Activated naive CD4-positive, alpha-beta T cell treated with Interleukin-2 at 50 U/mL for 16 hours (primary cell): ENCODE measurements at regions not wholly inside any gene's neighbourhood (a gene's known extent, or its start where the extent isn't known, plus 50 kb on each side); places are given as distances from the start of the nearest gene placed in this dataset.

Source experiments
- DNase-seq: peaks from one replicate; pipeline ENCODE4 v3.0.0-alpha.2; 2020

GRCh38 chr20:56841346-56841908 lies 212.3 kb downstream of the TFAP2C start:
- no peak for DNase-seq

GRCh38 chr20:56842056-56842455 lies 212.9 kb downstream of the TFAP2C start:
- DNase-seq = no peak

GRCh38 chr20:56843386-56843785 lies 214.3 kb downstream of the TFAP2C start:
- DNase-seq = no peak

- DNase-seq = no peak
Observed at GRCh38 chr20:56843817-56844216, 214.7 kb downstream of the TFAP2C start.

- no peak for DNase-seq
Observed at GRCh38 chr20:56845546-56846086, 216.5 kb downstream of the TFAP2C start.

GRCh38 chr20:56848561-56848960 lies 219.5 kb downstream of the TFAP2C start:
- DNase-seq = no peak

GRCh38 chr20:56851552-56851951 lies 222.4 kb downstream of the TFAP2C start:
- no peak for DNase-seq

GRCh38 chr20:56855708-56856107 lies 226.6 kb downstream of the TFAP2C start:
- no peak for DNase-seq

- DNase-seq = no peak
Observed at GRCh38 chr20:56857950-56858349, 228.8 kb downstream of the TFAP2C start.

GRCh38 chr20:56859039-56859800 lies 230.1 kb downstream of the TFAP2C start:
- no peak for DNase-seq

- DNase-seq = no peak
Observed at GRCh38 chr20:56859801-56860261, 230.7 kb downstream of the TFAP2C start.

- no peak for DNase-seq
Observed at GRCh38 chr20:56860413-56860812, 231.3 kb downstream of the TFAP2C start.

GRCh38 chr20:56861590-56861989 lies 232.5 kb downstream of the TFAP2C start:
- no peak for DNase-seq

- no peak for DNase-seq
Observed at GRCh38 chr20:56865055-56865454, 235.9 kb downstream of the TFAP2C start.

- DNase-seq = no peak
Observed at GRCh38 chr20:56867128-56867527, 238.0 kb downstream of the TFAP2C start.

- no peak for DNase-seq
Observed at GRCh38 chr20:56868746-56869145, 239.6 kb downstream of the TFAP2C start.

- no peak for DNase-seq
Observed at GRCh38 chr20:56870271-56870670, 241.2 kb downstream of the TFAP2C start.

- no peak for DNase-seq
Observed at GRCh38 chr20:56871691-56872090, 242.6 kb downstream of the TFAP2C start.

- no peak for DNase-seq
Observed at GRCh38 chr20:56872620-56873458, 243.7 kb downstream of the TFAP2C start.

- no peak for DNase-seq
Observed at GRCh38 chr20:56873836-56874235, 244.7 kb downstream of the TFAP2C start.

- no peak for DNase-seq
Observed at GRCh38 chr20:56875052-56875659, 246.1 kb downstream of the TFAP2C start.

- no peak for DNase-seq
Observed at GRCh38 chr20:56875803-56876202, 246.7 kb downstream of the TFAP2C start.

GRCh38 chr20:56885521-56885920 lies 256.4 kb downstream of the TFAP2C start:
- no peak for DNase-seq
